ENCODE measurements at regions not wholly inside any gene's neighbourhood (a gene's known extent, or its start where the extent isn't known, plus 50 kb on each side); places are given as distances from the start of the nearest gene placed in this dataset.

- no peak overlapping the region for H3K9ac ChIP-seq (ENCODE audit: low read length)
- H3K4me3 ChIP-seq (ENCODE audit: low read length) = no peak overlapping the region
- no peaks in the 10 kb centered on the region for H3K9me3 ChIP-seq (replicated peaks; ENCODE audit: insufficient read depth, low read length)
- no peaks in the 10 kb centered on the region for H3K27me3 ChIP-seq (replicated peaks; ENCODE audit: insufficient read depth, low read length)
- no peaks in the 10 kb centered on the region for H3K4me1 ChIP-seq (ENCODE audit: low read length)
- no peaks in the 10 kb centered on the region for H4K20me1 ChIP-seq (ENCODE audit: insufficient read depth, low read length)
- no peak overlapping the region for H3K27ac ChIP-seq (ENCODE audit: low read length)
- no peaks in the 10 kb centered on the region for H3K79me2 ChIP-seq (ENCODE audit: low read length)
- no peak for TF ChIP-seq EZH2phosphoT487 (IDR thresholded peaks at IDR 0.05; ENCODE audit: low read length)
- no peak for TF ChIP-seq EZH2 (optimal IDR thresholded peaks at IDR 0.05; ENCODE audit: low read depth, low read length)
- TF ChIP-seq, protein P1, sequence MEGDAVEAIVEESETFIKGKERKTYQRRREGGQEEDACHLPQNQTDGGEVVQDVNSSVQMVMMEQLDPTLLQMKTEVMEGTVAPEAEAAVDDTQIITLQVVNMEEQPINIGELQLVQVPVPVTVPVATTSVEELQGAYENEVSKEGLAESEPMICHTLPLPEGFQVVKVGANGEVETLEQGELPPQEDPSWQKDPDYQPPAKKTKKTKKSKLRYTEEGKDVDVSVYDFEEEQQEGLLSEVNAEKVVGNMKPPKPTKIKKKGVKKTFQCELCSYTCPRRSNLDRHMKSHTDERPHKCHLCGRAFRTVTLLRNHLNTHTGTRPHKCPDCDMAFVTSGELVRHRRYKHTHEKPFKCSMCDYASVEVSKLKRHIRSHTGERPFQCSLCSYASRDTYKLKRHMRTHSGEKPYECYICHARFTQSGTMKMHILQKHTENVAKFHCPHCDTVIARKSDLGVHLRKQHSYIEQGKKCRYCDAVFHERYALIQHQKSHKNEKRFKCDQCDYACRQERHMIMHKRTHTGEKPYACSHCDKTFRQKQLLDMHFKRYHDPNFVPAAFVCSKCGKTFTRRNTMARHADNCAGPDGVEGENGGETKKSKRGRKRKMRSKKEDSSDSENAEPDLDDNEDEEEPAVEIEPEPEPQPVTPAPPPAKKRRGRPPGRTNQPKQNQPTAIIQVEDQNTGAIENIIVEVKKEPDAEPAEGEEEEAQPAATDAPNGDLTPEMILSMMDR (IDR thresholded peaks at IDR 0.05; ENCODE audit: low read length) = no peak
- H3K9me2 ChIP-seq (replicated peaks; ENCODE audit: insufficient read depth, low read length) = no peaks in the 10 kb centered on the region
- DNase-seq = no peak
- H2AFZ ChIP-seq (ENCODE audit: low read length) = no peak overlapping the region
- H3K4me2 ChIP-seq (ENCODE audit: low read depth, low read length) = no peak overlapping the region
- no peaks in the 10 kb centered on the region for H3F3A ChIP-seq (ENCODE audit: insufficient read depth, low read length)
- no peaks in the 10 kb centered on the region for H3K36me3 ChIP-seq (replicated peaks; ENCODE audit: insufficient read depth, low read length)
Observed at GRCh38 chr17:34201225-34201624, 53.9 kb upstream of the CCL2 start.

GRCh38 chr17:34201767-34202166 lies 53.3 kb upstream of the CCL2 start:
- H2AFZ ChIP-seq (ENCODE audit: low read length) = no peak overlapping the region
- H3K9me2 ChIP-seq (replicated peaks; ENCODE audit: insufficient read depth, low read length) = no peaks in the 10 kb centered on the region
- H4K20me1 ChIP-seq (ENCODE audit: insufficient read depth, low read length) = no peaks in the 10 kb centered on the region
- no peaks in the 10 kb centered on the region for H3F3A ChIP-seq (ENCODE audit: insufficient read depth, low read length)
- H3K4me3 ChIP-seq (ENCODE audit: low read length) = no peak overlapping the region
- no peak overlapping the region for H3K9ac ChIP-seq (ENCODE audit: low read length)
- no peak overlapping the region for H3K27ac ChIP-seq (ENCODE audit: low read length)
- no peaks in the 10 kb centered on the region for H3K79me2 ChIP-seq (ENCODE audit: low read length)
- no peaks in the 10 kb centered on the region for H3K27me3 ChIP-seq (replicated peaks; ENCODE audit: insufficient read depth, low read length)
- DNase-seq = no peak
- TF ChIP-seq EZH2 (optimal IDR thresholded peaks at IDR 0.05; ENCODE audit: low read depth, low read length) (no peak), EZH2phosphoT487 (IDR thresholded peaks at IDR 0.05; ENCODE audit: low read length) (no peak)
- TF ChIP-seq, protein P1 (IDR thresholded peaks at IDR 0.05; ENCODE audit: low read length) = no peak
- no peak overlapping the region for H3K4me2 ChIP-seq (ENCODE audit: low read depth, low read length)
- H3K9me3 ChIP-seq (replicated peaks; ENCODE audit: insufficient read depth, low read length) = no peaks in the 10 kb centered on the region
- H3K36me3 ChIP-seq (replicated peaks; ENCODE audit: insufficient read depth, low read length) = no peaks in the 10 kb centered on the region
- H3K4me1 ChIP-seq (ENCODE audit: low read length) = no peaks in the 10 kb centered on the region

DNA sequence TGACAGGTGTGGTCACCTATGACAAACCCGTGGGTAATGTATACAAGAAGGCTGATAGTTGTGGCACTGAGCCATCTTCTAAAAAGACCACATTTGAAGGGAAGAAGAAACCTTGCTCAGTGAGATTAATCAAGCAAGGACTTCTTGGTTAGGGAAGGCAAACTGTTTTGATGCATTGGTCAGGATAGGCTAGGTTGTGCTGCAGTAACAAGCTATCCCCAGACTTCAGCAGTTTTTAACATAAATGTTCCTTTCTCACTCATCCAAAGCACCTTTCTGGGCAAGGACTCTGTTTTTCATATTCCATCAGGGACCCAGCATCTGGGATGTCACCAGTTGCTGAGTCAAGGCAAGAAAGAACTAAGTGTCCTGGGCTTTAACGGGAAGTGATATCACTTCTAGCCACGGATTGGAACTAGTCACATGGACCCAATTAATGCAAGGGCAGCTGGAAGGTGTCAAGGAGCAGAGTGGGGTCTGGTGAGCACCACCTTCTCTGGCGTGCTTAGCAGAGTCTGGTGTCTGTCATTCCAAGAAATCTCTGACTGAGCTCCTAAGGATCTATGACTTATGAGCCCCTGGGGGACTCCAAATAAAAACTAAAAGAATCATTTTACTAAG lies 52.0 kb upstream of the CCL2 start:
- Histone ChIP-seq H3K4me3 (ENCODE audit: low read length) (no peak overlapping the region), H3K79me2 (ENCODE audit: low read length) (no peaks in the 10 kb centered on the region), H3K27me3 (replicated peaks; ENCODE audit: insufficient read depth, low read length) (no peaks in the 10 kb centered on the region), H3K9me2 (replicated peaks; ENCODE audit: insufficient read depth, low read length) (no peaks in the 10 kb centered on the region), H2AFZ (ENCODE audit: low read length) (no peak overlapping the region), H3K36me3 (replicated peaks; ENCODE audit: insufficient read depth, low read length) (no peaks in the 10 kb centered on the region), H3K9ac (ENCODE audit: low read length) (no peak overlapping the region), H3K4me2 (ENCODE audit: low read depth, low read length) (no peak overlapping the region), H3K9me3 (replicated peaks; ENCODE audit: insufficient read depth, low read length) (no peaks in the 10 kb centered on the region), H3F3A (ENCODE audit: insufficient read depth, low read length) (no peaks in the 10 kb centered on the region), H3K4me1 (ENCODE audit: low read length) (no peaks in the 10 kb centered on the region), H3K27ac (ENCODE audit: low read length) (no peak overlapping the region), H4K20me1 (ENCODE audit: insufficient read depth, low read length) (no peaks in the 10 kb centered on the region)
- no peak for DNase-seq
- no peak for TF ChIP-seq EZH2 (optimal IDR thresholded peaks at IDR 0.05; ENCODE audit: low read depth, low read length)
- no peak for TF ChIP-seq EZH2phosphoT487 (IDR thresholded peaks at IDR 0.05; ENCODE audit: low read length)
- TF ChIP-seq, protein P1 (IDR thresholded peaks at IDR 0.05; ENCODE audit: low read length) = no peak

Data from MM.1S (cell line).